KBM-7 (cell line): ENCODE measurements at regions not wholly inside any gene's neighbourhood (a gene's known extent, or its start where the extent isn't known, plus 50 kb on each side); places are given as distances from the start of the nearest gene placed in this dataset.

ENCODE experiments used
- DNase-seq: peaks from one replicate; pipeline ENCODE4 v3.0.0-alpha.2; 2015
- in situ Hi-C: fragments of 300-500 bp; cut with MboI; formaldehyde crosslinking; loops from 2 replicates; pipeline ENCODE4 v1.14.3; 2020; ENCODE audit warnings: low sequenced_read_pairs, low pct_unique_long_range_greater_than_20kb, mixed read lengths

GRCh38 chr11:95501761-95502266, 270.8 kb upstream of the SESN3 start:
- in situ Hi-C loops: no loop called here

GRCh38 chr11:95500466-95500865, 269.5 kb upstream of the SESN3 start:
- in situ Hi-C loops: no loop called here
- no peak for DNase-seq

More at GRCh38 chr11:95501761-95502266, 270.8 kb upstream of the SESN3 start:
- no peak for DNase-seq

- DNase-seq: no peak
- in situ Hi-C loops: no loop called here
Measured at GRCh38 chr11:95499516-95500135, 268.6 kb upstream of the SESN3 start.

- no peak for DNase-seq
- in situ Hi-C loops: no loop called here
Measured at GRCh38 chr11:95498722-95499425, 267.9 kb upstream of the SESN3 start.

- in situ Hi-C loops: no loop called here
- DNase-seq: no peak
Measured at GRCh38 chr11:95496901-95497300, 265.9 kb upstream of the SESN3 start.

- in situ Hi-C loops: no loop called here
- DNase-seq: no peak
Measured at GRCh38 chr11:95495706-95496105, 264.7 kb upstream of the SESN3 start.

- in situ Hi-C loops: no loop called here
- DNase-seq: no peak
Measured at GRCh38 chr11:95494856-95495255, 263.9 kb upstream of the SESN3 start.

- in situ Hi-C loops: no loop called here
- DNase-seq: no peak
Measured at GRCh38 chr11:95494167-95494566, 263.2 kb upstream of the SESN3 start.

GRCh38 chr11:95490625-95491024, 259.6 kb upstream of the SESN3 start:
- in situ Hi-C loops: no loop called here
- no peak for DNase-seq

GRCh38 chr11:95487938-95488337, 256.9 kb upstream of the SESN3 start:
- in situ Hi-C loops: no loop called here
- DNase-seq: no peak

GRCh38 chr11:95487391-95487790, 256.4 kb upstream of the SESN3 start:
- no peak for DNase-seq
- in situ Hi-C loops: no loop called here

GRCh38 chr11:95486979-95487378, 256.0 kb upstream of the SESN3 start:
- in situ Hi-C loops: no loop called here
- no peak for DNase-seq

GRCh38 chr11:95486466-95486865, 255.5 kb upstream of the SESN3 start:
- in situ Hi-C loops: no loop called here
- DNase-seq: no peak

- in situ Hi-C loops: no loop called here
Measured at GRCh38 chr11:95485115-95485900, 254.3 kb upstream of the SESN3 start.

GRCh38 chr11:95483339-95483738, 252.3 kb upstream of the SESN3 start:
- in situ Hi-C loops: no loop called here
- DNase-seq: no peak

More at GRCh38 chr11:95485115-95485900, 254.3 kb upstream of the SESN3 start:
- DNase-seq: no peak

- in situ Hi-C loops: no loop called here
- DNase-seq: no peak
Measured at GRCh38 chr11:95478003-95478402, 247.0 kb upstream of the SESN3 start.

GRCh38 chr11:95469258-95469657, 238.3 kb upstream of the SESN3 start:
- no peak for DNase-seq
- in situ Hi-C loops: no loop called here

- in situ Hi-C loops: no loop called here
- no peak for DNase-seq
Measured at GRCh38 chr11:95466416-95466815, 235.4 kb upstream of the SESN3 start.

- in situ Hi-C loops: no loop called here
- DNase-seq: no peak
Measured at GRCh38 chr11:95465887-95466286, 234.9 kb upstream of the SESN3 start.

GRCh38 chr11:95461858-95462257, 230.9 kb upstream of the SESN3 start:
- no peak for DNase-seq
- in situ Hi-C loops: no loop called here
